GM12873 (cell line): ENCODE measurements at regions not wholly inside any gene's neighbourhood (a gene's known extent, or its start where the extent isn't known, plus 50 kb on each side); places are given as distances from the start of the nearest gene placed in this dataset.

Experiments
- CTCF ChIP-seq: IDR thresholded peaks from 2 replicates; pipeline ENCODE4 v1.5.1; 2012; ENCODE audit warnings: low read depth, mild to moderate bottlenecking, moderate library complexity, low read length, control low read depth; ENCODE audit not compliant: insufficient read depth; ENCODE audit errors: missing control alignments

DNA sequence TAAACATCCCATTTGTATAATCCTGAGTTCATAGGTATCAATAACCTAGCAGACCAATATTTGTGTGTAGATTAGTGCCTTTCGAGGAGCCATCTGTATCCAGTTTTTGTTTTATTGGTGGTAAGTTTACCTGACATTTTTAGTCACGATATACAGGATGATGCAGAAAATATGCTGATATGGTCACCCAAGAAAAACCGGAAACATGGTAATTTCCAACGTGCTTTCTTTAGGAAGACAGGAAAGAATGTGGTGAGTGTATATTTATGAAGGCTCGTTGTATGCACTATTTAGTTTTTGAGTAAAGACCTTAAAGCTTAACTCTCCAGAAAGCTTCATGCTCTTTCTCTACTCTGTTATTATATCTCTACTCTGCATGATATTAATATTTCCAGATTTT, 180.2 kb upstream of the PHACTR1 start:
- TF ChIP-seq CTCF: no peak

DNA sequence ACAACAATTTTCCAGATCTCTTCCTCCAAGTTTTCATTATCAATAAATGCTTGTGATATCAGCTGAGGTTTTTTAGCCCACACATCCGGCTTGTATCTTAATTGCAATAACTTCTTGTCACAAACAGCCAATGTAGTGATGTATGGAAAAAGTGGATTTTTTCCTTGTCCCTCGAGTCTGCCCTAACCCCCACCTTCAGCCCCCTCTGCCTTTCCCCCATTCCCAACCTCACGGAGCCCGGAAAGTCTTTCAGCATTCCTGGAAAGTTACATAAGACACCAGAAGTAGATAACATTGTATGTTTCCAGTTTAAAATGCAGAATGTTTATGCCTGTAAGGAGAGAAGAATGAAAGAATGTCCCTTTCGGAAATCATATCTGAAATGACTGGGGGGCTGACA, 179.2 kb upstream of the PHACTR1 start:
- no peak for TF ChIP-seq CTCF

DNA sequence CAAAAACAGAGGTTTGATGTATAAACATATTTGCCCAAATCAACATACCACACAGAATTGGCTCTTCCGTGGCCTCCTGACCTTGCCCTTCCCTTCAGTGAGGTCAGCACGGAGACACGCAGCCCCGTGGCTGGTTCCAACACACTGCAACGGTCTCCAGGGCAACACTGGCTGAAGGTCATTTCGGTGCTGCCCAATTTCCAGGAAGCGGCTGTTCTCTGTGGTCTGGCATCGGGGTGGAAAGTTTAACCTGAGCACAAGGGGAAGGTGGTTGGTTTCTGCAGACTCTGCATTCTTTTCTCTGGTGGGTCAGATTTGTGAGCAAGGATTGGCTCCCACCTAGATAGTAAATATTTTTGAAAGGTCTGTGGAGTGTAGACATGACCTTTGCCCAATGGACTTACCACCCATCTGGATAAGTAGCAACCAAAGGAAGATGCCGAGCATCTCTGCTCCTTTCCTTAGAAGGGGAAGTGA, 177.6 kb upstream of the PHACTR1 start:
- no peak for TF ChIP-seq CTCF

- TF ChIP-seq CTCF: no peak
Measured at GRCh38 chr6:12543953-12544352, 172.6 kb upstream of the PHACTR1 start.

DNA sequence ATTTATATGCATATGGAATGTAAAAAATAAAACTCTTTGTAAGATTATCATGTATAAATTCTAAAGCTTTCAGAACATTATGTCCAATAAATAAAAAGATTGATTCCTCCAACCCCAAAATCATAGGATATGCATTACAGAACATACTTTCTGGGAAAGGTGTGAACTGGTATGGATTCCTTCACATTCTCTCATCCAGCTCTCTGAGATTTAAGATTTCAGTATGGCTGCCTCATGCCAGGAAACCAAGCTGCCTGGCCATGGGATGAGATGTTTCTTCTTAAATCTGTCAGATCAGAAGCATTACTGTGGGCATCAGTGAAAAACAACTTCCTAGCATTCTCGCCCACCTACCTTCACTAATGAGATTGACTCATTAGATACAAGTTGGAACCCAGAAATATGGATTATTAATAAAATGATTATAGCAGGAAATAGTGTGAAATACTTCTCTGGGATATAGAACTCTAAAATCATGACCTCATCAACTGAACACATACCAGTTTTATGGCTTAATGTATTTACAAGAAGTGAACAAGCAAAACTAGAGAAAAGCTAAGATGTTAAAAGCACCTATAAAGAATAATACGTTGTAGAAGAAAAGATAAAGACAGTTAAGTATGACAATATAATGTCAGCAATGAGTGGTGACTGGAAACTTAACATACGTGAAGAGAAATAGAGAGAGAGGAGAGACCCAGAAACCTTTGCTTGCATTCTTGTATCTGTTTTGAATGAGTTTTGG, 171.6 kb upstream of the PHACTR1 start:
- no peak for TF ChIP-seq CTCF

DNA sequence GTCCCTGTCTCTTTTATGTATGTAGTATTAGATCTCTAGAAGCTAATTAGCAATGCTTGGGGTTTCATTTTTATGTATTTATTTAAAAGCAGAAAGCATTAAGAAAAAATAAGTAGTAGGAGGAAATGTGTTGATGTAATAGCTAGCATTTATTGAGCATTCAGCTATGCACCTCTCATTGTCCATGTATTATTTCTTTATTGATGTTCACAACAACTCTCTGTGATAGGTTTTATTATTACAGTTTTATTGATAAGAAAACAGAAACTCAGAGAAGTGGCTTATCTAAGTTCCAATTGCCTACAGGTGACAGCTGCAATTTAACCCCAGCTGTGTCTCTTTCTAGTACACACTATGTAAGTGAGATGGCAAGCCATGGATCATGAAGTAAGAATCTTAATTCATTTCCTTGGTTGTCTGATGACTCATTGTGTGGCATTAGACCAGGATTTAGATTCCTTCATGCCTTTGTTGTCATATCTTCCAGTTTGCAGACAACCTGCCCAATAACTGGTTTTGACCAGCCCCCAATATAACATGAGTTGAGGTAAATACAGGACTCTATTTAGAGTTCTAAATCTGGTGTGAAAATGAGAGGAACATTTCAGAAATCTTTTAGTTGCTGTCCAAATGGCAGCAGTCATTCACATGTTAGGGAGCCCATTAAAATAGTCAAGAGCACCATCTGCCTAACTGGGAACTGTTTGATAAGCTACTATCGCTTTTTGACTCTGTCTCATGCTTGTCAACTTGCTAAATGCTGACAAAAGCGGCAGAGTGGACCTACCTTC, 170.8 kb upstream of the PHACTR1 start:
- no peak for TF ChIP-seq CTCF

- no peak for TF ChIP-seq CTCF
Measured at GRCh38 chr6:12546410-12547002, 170.1 kb upstream of the PHACTR1 start.
